Muscle of back (tissue), 3 donors: ENCODE measurements at regions not wholly inside any gene's neighbourhood (a gene's known extent, or its start where the extent isn't known, plus 50 kb on each side); places are given as distances from the start of the nearest gene placed in this dataset.
"Not testable (repeated sequence)": the region's sequence is repeated elsewhere in the genome, so short reads cannot be mapped to it uniquely, and the experiment has no call there.

Experiments used
- DNase-seq, 3 donors: peaks; one replicate each; pipeline versions ENCODE4 v3.0.0 to v3.0.0-alpha.2; 2013

- DNase-seq = no peak
Measured at GRCh38 chr16:80915079-80915450, 91.6 kb downstream of the CMC2 start.

GRCh38 chr16:80914379-80915078, 92.2 kb downstream of the CMC2 start:
- no peak for DNase-seq

- no peak for DNase-seq
Measured at GRCh38 chr16:80913397-80913796, 93.3 kb downstream of the CMC2 start.

GRCh38 chr16:80912651-80913050, 94.0 kb downstream of the CMC2 start:
- no peak for DNase-seq

GRCh38 chr16:80910434-80910833, 96.3 kb downstream of the CMC2 start:
- DNase-seq = no peak

- no peak for DNase-seq
Measured at GRCh38 chr16:80909720-80910119, 97.0 kb downstream of the CMC2 start.

GRCh38 chr16:80906169-80906568, 100.5 kb downstream of the CMC2 start:
- DNase-seq = not testable (repeated sequence)

- DNase-seq = no peak
Measured at GRCh38 chr16:80903616-80904015, 99.2 kb upstream of the CDYL2 start.

- DNase-seq = no peak
Measured at GRCh38 chr16:80902306-80903110, 98.1 kb upstream of the CDYL2 start.

- no peak for DNase-seq
Measured at GRCh38 chr16:80900593-80900954, 96.2 kb upstream of the CDYL2 start.

- peak; percentile 47 to 89 (median 70) for DNase-seq
Measured at GRCh38 chr16:80899809-80900592, 95.6 kb upstream of the CDYL2 start.

GRCh38 chr16:80896776-80897175, 92.4 kb upstream of the CDYL2 start:
- no peak for DNase-seq

- DNase-seq = peak in 1 of 3 donors; percentile 44
Measured at GRCh38 chr16:80894091-80894490, 89.7 kb upstream of the CDYL2 start.

GRCh38 chr16:80893686-80894085, 89.3 kb upstream of the CDYL2 start:
- DNase-seq = peak in 2 of 3 donors; percentile 19 to 37

- DNase-seq = not testable (repeated sequence)
Measured at GRCh38 chr16:80892395-80892794, 88.0 kb upstream of the CDYL2 start.

GRCh38 chr16:80889779-80890359, 85.5 kb upstream of the CDYL2 start:
- DNase-seq = no peak

GRCh38 chr16:80887062-80887461, 82.7 kb upstream of the CDYL2 start:
- no peak for DNase-seq

- DNase-seq = no peak
Measured at GRCh38 chr16:80883816-80884215, 79.4 kb upstream of the CDYL2 start.

GRCh38 chr16:80883159-80883642, 78.8 kb upstream of the CDYL2 start:
- DNase-seq = no peak

GRCh38 chr16:80875616-80876015, 71.2 kb upstream of the CDYL2 start:
- no peak for DNase-seq

GRCh38 chr16:80874925-80875324, 70.5 kb upstream of the CDYL2 start:
- DNase-seq = no peak

- peak in 2 of 3 donors; percentile 2 to 14 for DNase-seq
Measured at GRCh38 chr16:80862160-80862705, 57.8 kb upstream of the CDYL2 start.
